A549 (cell line): ENCODE measurements at regions not wholly inside any gene's neighbourhood (a gene's known extent, or its start where the extent isn't known, plus 50 kb on each side); places are given as distances from the start of the nearest gene placed in this dataset.

Source experiments
- CBX8 ChIP-seq: fragments of 200-600 bp; sonication (generic); IDR thresholded peaks from 2 replicates; pipeline ENCODE4 v1.6.1; 2016
- FOXS1 ChIP-seq: fragments of 250-450 bp; sonication (Bioruptor Pico); IDR thresholded peaks from 2 replicates; pipeline ENCODE4 v1.5.0; 2020; ENCODE audit warnings: mild to moderate bottlenecking, moderate library complexity
- MAFK ChIP-seq: fragments of 450-650 bp; IDR thresholded peaks from 2 replicates; pipeline ENCODE4 v1.6.1; 2014; ENCODE audit not compliant: partially characterized antibody
- POLR2A ChIP-seq: IDR thresholded peaks from 2 replicates; pipeline ENCODE4 v1.6.1; 2012; ENCODE audit warnings: mild to moderate bottlenecking, low read length
- POLR2AphosphoS2 ChIP-seq: conservative IDR thresholded peaks from 2 replicates; pipeline ENCODE4 v1.6.1; 2012; ENCODE audit warnings: low read length, improper control_type of control experiment, inconsistent platforms
- RAD21 ChIP-seq, 2 experiments: fragments of >200 bp in 1 of 2; sonication (Bioruptor Twin) in 1 of 2; formaldehyde crosslinking in 1 of 2; IDR thresholded peaks in 1 of 2; conservative IDR thresholded peaks in 1 of 2; 2 replicates in 1 of 2; 3 replicates in 1 of 2; pipeline ENCODE4 v1.6.1; 2012 to 2018; ENCODE audit warnings: inconsistent platforms in 1 of 2
- RCOR1 ChIP-seq: fragments of 150-350 bp; IDR thresholded peaks from 2 replicates; pipeline ENCODE4 v1.6.1; 2014; ENCODE audit warnings: antibody characterized with exemption, low read length, low read depth
- ZFP36 ChIP-seq: fragments of 450-650 bp; IDR thresholded peaks from 2 replicates; pipeline ENCODE4 v1.6.1; 2014; ENCODE audit warnings: borderline replicate concordance; ENCODE audit not compliant: partially characterized antibody
- TF ChIP-seq, protein P1 (sequence below): IDR thresholded peaks from 2 replicates; pipeline ENCODE4 v1.6.1; 2012
- TF ChIP-seq, protein P2 (sequence below): fragments of >200 bp; sonication (Bioruptor Twin); formaldehyde crosslinking; IDR thresholded peaks from 3 replicates; pipeline ENCODE4 v1.5.1; 2016
- TF ChIP-seq, protein P3 (sequence below): fragments of 200-600 bp; sonication (generic); IDR thresholded peaks from 2 replicates; pipeline ENCODE4 v1.6.1; 2016; ENCODE audit warnings: antibody characterized with exemption, mild to moderate bottlenecking, moderate library complexity
- TF ChIP-seq, protein P4 (sequence below): IDR thresholded peaks from 2 replicates; pipeline ENCODE4 v1.6.1; 2012; ENCODE audit warnings: low read depth, borderline replicate concordance

DNA sequence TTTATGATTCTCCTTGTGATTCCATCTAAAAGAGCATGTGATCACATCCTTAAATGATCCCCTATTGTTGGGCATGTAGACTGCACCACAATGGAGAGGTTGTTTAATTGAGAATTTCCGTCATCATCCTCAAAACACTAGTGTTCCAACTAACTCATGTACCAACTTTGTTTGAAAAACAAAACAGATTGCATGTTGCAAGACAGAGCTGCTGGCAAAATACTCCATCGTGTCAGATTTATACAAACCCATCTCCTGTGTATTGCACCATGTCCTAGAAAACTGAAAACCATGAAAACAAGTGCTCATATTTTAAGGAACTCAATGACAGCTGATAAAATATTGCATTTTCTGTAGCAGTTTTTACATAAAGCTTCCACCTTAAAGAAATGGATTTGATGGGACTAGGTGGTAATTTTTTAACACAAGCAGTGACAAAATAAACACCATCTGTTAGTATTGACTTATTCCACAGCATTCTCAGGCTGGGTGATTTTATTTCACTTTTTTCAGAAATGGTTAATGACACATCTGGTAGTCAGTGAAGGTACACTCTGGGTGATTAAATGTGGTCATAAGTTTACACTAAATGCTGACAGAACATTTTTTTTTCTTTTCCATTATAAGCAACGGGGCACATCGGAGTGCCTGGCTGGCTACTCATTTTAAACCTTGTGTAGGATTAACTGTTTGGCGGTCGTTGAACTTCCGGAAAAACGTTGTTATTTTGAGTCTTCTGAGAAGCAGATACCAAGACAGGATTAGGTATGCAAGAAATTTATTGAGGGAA is 602.9 kb upstream of the WWC1 start:
- TF ChIP-seq POLR2A (no peak), MAFK (peak; percentile 89), FOXS1 (CRISPR knock-in tag) (no peak), RAD21 (conservative IDR thresholded peaks at IDR 0.05 in 1 of 2, IDR thresholded peaks at IDR 0.05 in 1 of 2) (no peak), POLR2AphosphoS2 (no peak), CBX8 (no peak), ZFP36 (no peak), RCOR1 (no peak)
- TF ChIP-seq, protein P1, sequence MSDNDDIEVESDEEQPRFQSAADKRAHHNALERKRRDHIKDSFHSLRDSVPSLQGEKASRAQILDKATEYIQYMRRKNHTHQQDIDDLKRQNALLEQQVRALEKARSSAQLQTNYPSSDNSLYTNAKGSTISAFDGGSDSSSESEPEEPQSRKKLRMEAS: no peak
- TF ChIP-seq, protein P2, sequence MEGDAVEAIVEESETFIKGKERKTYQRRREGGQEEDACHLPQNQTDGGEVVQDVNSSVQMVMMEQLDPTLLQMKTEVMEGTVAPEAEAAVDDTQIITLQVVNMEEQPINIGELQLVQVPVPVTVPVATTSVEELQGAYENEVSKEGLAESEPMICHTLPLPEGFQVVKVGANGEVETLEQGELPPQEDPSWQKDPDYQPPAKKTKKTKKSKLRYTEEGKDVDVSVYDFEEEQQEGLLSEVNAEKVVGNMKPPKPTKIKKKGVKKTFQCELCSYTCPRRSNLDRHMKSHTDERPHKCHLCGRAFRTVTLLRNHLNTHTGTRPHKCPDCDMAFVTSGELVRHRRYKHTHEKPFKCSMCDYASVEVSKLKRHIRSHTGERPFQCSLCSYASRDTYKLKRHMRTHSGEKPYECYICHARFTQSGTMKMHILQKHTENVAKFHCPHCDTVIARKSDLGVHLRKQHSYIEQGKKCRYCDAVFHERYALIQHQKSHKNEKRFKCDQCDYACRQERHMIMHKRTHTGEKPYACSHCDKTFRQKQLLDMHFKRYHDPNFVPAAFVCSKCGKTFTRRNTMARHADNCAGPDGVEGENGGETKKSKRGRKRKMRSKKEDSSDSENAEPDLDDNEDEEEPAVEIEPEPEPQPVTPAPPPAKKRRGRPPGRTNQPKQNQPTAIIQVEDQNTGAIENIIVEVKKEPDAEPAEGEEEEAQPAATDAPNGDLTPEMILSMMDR: no peak
- TF ChIP-seq, protein P3, sequence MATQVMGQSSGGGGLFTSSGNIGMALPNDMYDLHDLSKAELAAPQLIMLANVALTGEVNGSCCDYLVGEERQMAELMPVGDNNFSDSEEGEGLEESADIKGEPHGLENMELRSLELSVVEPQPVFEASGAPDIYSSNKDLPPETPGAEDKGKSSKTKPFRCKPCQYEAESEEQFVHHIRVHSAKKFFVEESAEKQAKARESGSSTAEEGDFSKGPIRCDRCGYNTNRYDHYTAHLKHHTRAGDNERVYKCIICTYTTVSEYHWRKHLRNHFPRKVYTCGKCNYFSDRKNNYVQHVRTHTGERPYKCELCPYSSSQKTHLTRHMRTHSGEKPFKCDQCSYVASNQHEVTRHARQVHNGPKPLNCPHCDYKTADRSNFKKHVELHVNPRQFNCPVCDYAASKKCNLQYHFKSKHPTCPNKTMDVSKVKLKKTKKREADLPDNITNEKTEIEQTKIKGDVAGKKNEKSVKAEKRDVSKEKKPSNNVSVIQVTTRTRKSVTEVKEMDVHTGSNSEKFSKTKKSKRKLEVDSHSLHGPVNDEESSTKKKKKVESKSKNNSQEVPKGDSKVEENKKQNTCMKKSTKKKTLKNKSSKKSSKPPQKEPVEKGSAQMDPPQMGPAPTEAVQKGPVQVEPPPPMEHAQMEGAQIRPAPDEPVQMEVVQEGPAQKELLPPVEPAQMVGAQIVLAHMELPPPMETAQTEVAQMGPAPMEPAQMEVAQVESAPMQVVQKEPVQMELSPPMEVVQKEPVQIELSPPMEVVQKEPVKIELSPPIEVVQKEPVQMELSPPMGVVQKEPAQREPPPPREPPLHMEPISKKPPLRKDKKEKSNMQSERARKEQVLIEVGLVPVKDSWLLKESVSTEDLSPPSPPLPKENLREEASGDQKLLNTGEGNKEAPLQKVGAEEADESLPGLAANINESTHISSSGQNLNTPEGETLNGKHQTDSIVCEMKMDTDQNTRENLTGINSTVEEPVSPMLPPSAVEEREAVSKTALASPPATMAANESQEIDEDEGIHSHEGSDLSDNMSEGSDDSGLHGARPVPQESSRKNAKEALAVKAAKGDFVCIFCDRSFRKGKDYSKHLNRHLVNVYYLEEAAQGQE: no peak
- TF ChIP-seq, protein P4, sequence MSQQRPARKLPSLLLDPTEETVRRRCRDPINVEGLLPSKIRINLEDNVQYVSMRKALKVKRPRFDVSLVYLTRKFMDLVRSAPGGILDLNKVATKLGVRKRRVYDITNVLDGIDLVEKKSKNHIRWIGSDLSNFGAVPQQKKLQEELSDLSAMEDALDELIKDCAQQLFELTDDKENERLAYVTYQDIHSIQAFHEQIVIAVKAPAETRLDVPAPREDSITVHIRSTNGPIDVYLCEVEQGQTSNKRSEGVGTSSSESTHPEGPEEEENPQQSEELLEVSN: no peak
